ENCODE measurements at regions not wholly inside any gene's neighbourhood (a gene's known extent, or its start where the extent isn't known, plus 50 kb on each side); places are given as distances from the start of the nearest gene placed in this dataset.

GRCh38 chr11:81165164-81165563 lies 1568.5 kb downstream of the FAM181B start:
- no peak for DNase-seq (ENCODE audit: low spot score)

GRCh38 chr11:81159900-81160299 lies 1573.8 kb downstream of the FAM181B start:
- DNase-seq (ENCODE audit: low spot score) = no peak

- DNase-seq (ENCODE audit: low spot score) = no peak
These were observed 1598.1 kb downstream of the FAM181B start for GRCh38 chr11:81135570-81135969.

GRCh38 chr11:81129618-81130017 lies 1604.0 kb downstream of the FAM181B start:
- DNase-seq (ENCODE audit: low spot score) = no peak

GRCh38 chr11:81112718-81113117 lies 1620.9 kb downstream of the FAM181B start:
- no peak for DNase-seq (ENCODE audit: low spot score)

- no peak for DNase-seq (ENCODE audit: low spot score)
These were observed 1629.6 kb downstream of the FAM181B start for GRCh38 chr11:81104051-81104450.

GRCh38 chr11:81098471-81098870 lies 1635.2 kb downstream of the FAM181B start:
- no peak for DNase-seq (ENCODE audit: low spot score)

GRCh38 chr11:81092522-81092921 lies 1641.1 kb downstream of the FAM181B start:
- no peak for DNase-seq (ENCODE audit: low spot score)

GRCh38 chr11:81089242-81089641 lies 1644.4 kb downstream of the FAM181B start:
- DNase-seq (ENCODE audit: low spot score) = no peak

- DNase-seq (ENCODE audit: low spot score) = no peak
These were observed 1639.6 kb upstream of the TENM4 start for GRCh38 chr11:81080476-81080875.

GRCh38 chr11:81072273-81072672 lies 1631.4 kb upstream of the TENM4 start:
- peak; percentile 19 for DNase-seq (ENCODE audit: low spot score)

GRCh38 chr11:81071606-81072005 lies 1630.8 kb upstream of the TENM4 start:
- peak; percentile 56 for DNase-seq (ENCODE audit: low spot score)

GRCh38 chr11:81070948-81071347 lies 1630.1 kb upstream of the TENM4 start:
- peak; percentile 31 for DNase-seq (ENCODE audit: low spot score)

- no peak for DNase-seq (ENCODE audit: low spot score)
These were observed 1618.5 kb upstream of the TENM4 start for GRCh38 chr11:81059356-81059755.

- DNase-seq (ENCODE audit: low spot score) = no peak
These were observed 1611.7 kb upstream of the TENM4 start for GRCh38 chr11:81052344-81053158.

- DNase-seq (ENCODE audit: low spot score) = no peak
These were observed 1599.2 kb upstream of the TENM4 start for GRCh38 chr11:81039916-81040524.

- no peak for DNase-seq (ENCODE audit: low spot score)
These were observed 1595.5 kb upstream of the TENM4 start for GRCh38 chr11:81036168-81036870.

GRCh38 chr11:81033779-81034540 lies 1593.1 kb upstream of the TENM4 start:
- DNase-seq (ENCODE audit: low spot score) = no peak

GRCh38 chr11:81032906-81033305 lies 1592.1 kb upstream of the TENM4 start:
- DNase-seq (ENCODE audit: low spot score) = no peak

- peak; percentile 40 for DNase-seq (ENCODE audit: low spot score)
These were observed 1589.4 kb upstream of the TENM4 start for GRCh38 chr11:81030186-81030585.

GRCh38 chr11:81026032-81026431 lies 1585.2 kb upstream of the TENM4 start:
- DNase-seq (ENCODE audit: low spot score) = no peak

- DNase-seq (ENCODE audit: low spot score) = no peak
These were observed 1581.2 kb upstream of the TENM4 start for GRCh38 chr11:81022057-81022456.
